H9 (cell line): ENCODE measurements at regions not wholly inside any gene's neighbourhood (a gene's known extent, or its start where the extent isn't known, plus 50 kb on each side); places are given as distances from the start of the nearest gene placed in this dataset.

Experiments
- DNase-seq: peaks from one replicate; pipeline ENCODE4 v3.0.0-alpha.2; 2017
- H2AFZ ChIP-seq: one replicate; pipeline ENCODE4 v1.6.1; 2013; ENCODE audit warnings: mild to moderate bottlenecking, low read length, control low read depth, moderate library complexity
- H2AK5ac ChIP-seq: 2 replicates; pipeline ENCODE4 v1.6.1; 2013; ENCODE audit warnings: low read length, control low read depth, mixed read lengths; ENCODE audit not compliant: insufficient read length
- H2BK120ac ChIP-seq: one replicate; pipeline ENCODE4 v1.6.1; 2013; ENCODE audit warnings: low read depth, mild to moderate bottlenecking, low read length, control low read depth, inconsistent platforms; ENCODE audit not compliant: poor library complexity, severe bottlenecking
- H2BK12ac ChIP-seq: 2 replicates; pipeline ENCODE4 v1.6.1; 2013; ENCODE audit warnings: low read length, control low read depth, mixed read lengths, low read depth; ENCODE audit not compliant: insufficient read length
- H2BK15ac ChIP-seq: 2 replicates; pipeline ENCODE4 v1.6.1; 2013; ENCODE audit warnings: low read depth, low read length, control low read depth
- H2BK20ac ChIP-seq: one replicate; pipeline ENCODE4 v1.6.1; 2013; ENCODE audit warnings: low read depth, mild to moderate bottlenecking, low read length, control low read depth, inconsistent platforms; ENCODE audit not compliant: poor library complexity, severe bottlenecking
- H2BK5ac ChIP-seq: 2 replicates; pipeline ENCODE4 v1.6.1; 2013; ENCODE audit warnings: low read length, control low read depth, mixed read lengths; ENCODE audit not compliant: insufficient read length
- H3K14ac ChIP-seq: 2 replicates; pipeline ENCODE4 v1.6.1; 2013; ENCODE audit warnings: low read length, control low read depth; ENCODE audit not compliant: insufficient read depth
- H3K18ac ChIP-seq: 2 replicates; pipeline ENCODE4 v1.6.1; 2013; ENCODE audit warnings: low read depth, mild to moderate bottlenecking, mixed read lengths, low read length, control low read depth; ENCODE audit not compliant: insufficient read length
- H3K23ac ChIP-seq: 2 replicates; pipeline ENCODE4 v1.6.1; 2013; ENCODE audit warnings: low read length, control low read depth, mixed read lengths, low read depth; ENCODE audit not compliant: insufficient read length
- H3K23me2 ChIP-seq: 2 replicates; pipeline ENCODE4 v1.6.1; 2013; ENCODE audit warnings: low read depth, mild to moderate bottlenecking, mixed read lengths, low read length, control low read depth; ENCODE audit not compliant: insufficient read length, poor library complexity, severe bottlenecking
- H3K27ac ChIP-seq: 2 replicates; pipeline ENCODE4 v1.5.1; 2013; ENCODE audit warnings: low read length, control low read depth, mixed read lengths, low read depth; ENCODE audit not compliant: insufficient read length
- H3K27me3 ChIP-seq: 2 replicates; pipeline ENCODE4 v1.6.1; 2013; ENCODE audit warnings: low read length, control low read depth, inconsistent platforms; ENCODE audit not compliant: insufficient read depth
- H3K4ac ChIP-seq: 2 replicates; pipeline ENCODE4 v1.6.1; 2013; ENCODE audit warnings: low read depth, mild to moderate bottlenecking, control low read depth, inconsistent platforms, low read length, moderate library complexity
- H3K4me1 ChIP-seq: 2 replicates; pipeline ENCODE4 v1.6.1; 2013; ENCODE audit warnings: low read length, control low read depth, inconsistent platforms; ENCODE audit not compliant: insufficient read depth
- H3K4me2 ChIP-seq: 2 replicates; pipeline ENCODE4 v1.6.1; 2013; ENCODE audit warnings: low read length, control low read depth, mixed read lengths; ENCODE audit not compliant: insufficient read length, insufficient read depth
- H3K56ac ChIP-seq: 2 replicates; pipeline ENCODE4 v1.6.1; 2013; ENCODE audit warnings: low read depth, mild to moderate bottlenecking, mixed read lengths, low read length, control low read depth; ENCODE audit not compliant: insufficient read length
- H3K79me1 ChIP-seq: 2 replicates; pipeline ENCODE4 v1.6.1; 2013; ENCODE audit warnings: low read depth, mild to moderate bottlenecking, moderate library complexity, low read length, control low read depth, inconsistent platforms; ENCODE audit not compliant: insufficient read depth, poor library complexity, severe bottlenecking
- H3K79me2 ChIP-seq: 2 replicates; pipeline ENCODE4 v1.6.1; 2013; ENCODE audit warnings: low read length, control low read depth, inconsistent platforms; ENCODE audit not compliant: insufficient read depth
- H3K9ac ChIP-seq: 2 replicates; pipeline ENCODE4 v1.6.1; 2013; ENCODE audit warnings: low read length, control low read depth, mixed read lengths; ENCODE audit not compliant: insufficient read length; ENCODE audit errors: extremely low read depth
- H3K9me3 ChIP-seq: one replicate; pipeline ENCODE4 v1.6.1; 2013; ENCODE audit warnings: low read depth, low read length, inconsistent platforms; ENCODE audit not compliant: control insufficient read depth
- H3T11ph ChIP-seq: one replicate; pipeline ENCODE4 v1.6.1; 2013; ENCODE audit warnings: mild to moderate bottlenecking, low read length, control low read depth, inconsistent platforms
- H4K20me1 ChIP-seq: one replicate; pipeline ENCODE4 v1.6.1; 2013; ENCODE audit not compliant: control insufficient read depth, insufficient read length, insufficient read depth
- H4K5ac ChIP-seq: 2 replicates; pipeline ENCODE4 v1.6.1; 2013; ENCODE audit warnings: low read depth, mild to moderate bottlenecking, mixed read lengths, low read length, control low read depth; ENCODE audit not compliant: insufficient read length
- H4K8ac ChIP-seq: replicated peaks from 2 replicates; pipeline ENCODE4 v1.6.1; 2013; ENCODE audit warnings: low read length, control low read depth, mixed read lengths, low read depth; ENCODE audit not compliant: insufficient read length
- H4K91ac ChIP-seq: 2 replicates; pipeline ENCODE4 v1.6.1; 2013; ENCODE audit warnings: low read depth, mild to moderate bottlenecking, moderate library complexity, mixed read lengths, low read length, control low read depth; ENCODE audit not compliant: insufficient read length
- H3K27ac Mint-ChIP-seq, 3 experiments: 2 replicates in 2 of 3; 3 replicates in 1 of 3; pipeline ENCODE4 v1.8.0; 2020 to 2021; ENCODE audit warnings: mixed read lengths in 3 of 3, mild to moderate bottlenecking in 1 of 3, moderate library complexity in 1 of 3
- H3K27me3 Mint-ChIP-seq: 2 replicates; pipeline ENCODE4 v1.8.0; 2021; ENCODE audit warnings: low read depth, mild to moderate bottlenecking, moderate library complexity, mixed read lengths
- H3K36me3 Mint-ChIP-seq, 3 experiments: 2 replicates in 2 of 3; 3 replicates in 1 of 3; pipeline ENCODE4 v1.8.0; 2020 to 2021; ENCODE audit warnings: low read depth in 3 of 3, mixed read lengths in 3 of 3; ENCODE audit not compliant: insufficient read depth in 1 of 3
- H3K4me1 Mint-ChIP-seq, 2 experiments: 2 replicates each; pipeline ENCODE4 v1.8.0; 2020; ENCODE audit warnings: mixed read lengths in 2 of 2
- H3K4me3 Mint-ChIP-seq, 2 experiments: 2 replicates in 1 of 2; 3 replicates in 1 of 2; pipeline ENCODE4 v1.8.0; 2020 to 2021; ENCODE audit warnings: mild to moderate bottlenecking in 2 of 2, mixed read lengths in 2 of 2, moderate library complexity in 1 of 2
- H3K9me3 Mint-ChIP-seq, 2 experiments: 2 replicates in 1 of 2; 3 replicates in 1 of 2; pipeline ENCODE4 v1.8.0; 2020; ENCODE audit warnings: mild to moderate bottlenecking in 2 of 2, mixed read lengths in 2 of 2, moderate library complexity in 1 of 2
- WGBS: extraction: QIAGEN DNeasy Blood & Tissue Kit; methylation state at CpG from one replicate; pipeline ENCODE4 v1.1.7; 2013; ENCODE audit warnings: missing lambda C conversion rate, low lambda C conversion rate, mixed read lengths; ENCODE audit not compliant: insufficient read length; ENCODE audit errors: extremely low coverage; 5-methylcytosine and 5-hydroxymethylcytosine counted together
- TF ChIP-seq, protein P1 (sequence below): fragments of 200-600 bp; sonication (generic); conservative IDR thresholded peaks from 3 replicates; pipeline ENCODE4 v1.8.0; 2021; ENCODE audit warnings: antibody characterized with exemption, mild to moderate bottlenecking

DNA sequence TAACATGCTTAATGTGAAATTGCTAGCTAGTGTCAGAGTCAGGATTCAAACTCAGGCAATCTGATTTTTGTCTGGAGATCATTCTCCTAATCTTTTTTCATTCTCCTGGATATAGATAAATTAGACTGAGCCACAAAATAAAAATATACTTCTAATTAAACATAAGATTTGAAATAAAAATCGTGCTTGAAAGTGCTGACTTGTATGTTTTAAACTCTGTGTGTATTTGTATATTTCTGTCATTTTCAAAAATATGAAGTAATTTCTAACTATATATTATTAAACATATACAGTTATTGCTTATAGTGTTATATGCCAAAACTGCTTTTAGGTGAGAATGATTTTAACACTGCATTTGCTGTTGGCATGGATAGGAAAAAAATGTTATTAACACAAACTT, 239.4 kb downstream of the KCNJ2 start:
- Histone ChIP-seq H4K91ac (no peak overlapping the region), H3K4me2 (no peak overlapping the region), H2BK15ac (no peak overlapping the region), H3K23me2 (no peaks in the 10 kb centered on the region), H4K5ac (no peak overlapping the region), H3K27ac (no peak overlapping the region), H2BK5ac (no peak overlapping the region), H4K8ac (no peak overlapping the region), H3K4ac (no peak overlapping the region), H2BK120ac (no peak overlapping the region), H3K23ac (no peak overlapping the region), H3K9me3 (no peaks in the 10 kb centered on the region), H3K4me1 (no peaks in the 10 kb centered on the region), H3K56ac (no peak overlapping the region), H3K14ac (no peak overlapping the region), H2BK20ac (no peak overlapping the region), H2BK12ac (no peak overlapping the region), H3K79me1 (no peaks in the 10 kb centered on the region), H3K18ac (no peak overlapping the region), H2AFZ (no peak overlapping the region), H3T11ph (no peak overlapping the region), H3K27me3 (no peaks in the 10 kb centered on the region), H2AK5ac (no peak overlapping the region), H4K20me1 (no peaks in the 10 kb centered on the region), H3K9ac (no peak overlapping the region), H3K79me2 (no peaks in the 10 kb centered on the region)
- Mint-ChIP-seq H3K27ac (no peak overlapping the region), H3K4me1 (no peaks in the 10 kb centered on the region), H3K4me3 (no peak overlapping the region), H3K36me3 (no peaks in the 10 kb centered on the region), H3K27me3 (no peaks in the 10 kb centered on the region), H3K9me3 (no peaks in the 10 kb centered on the region)
- no CpG with 5 or more reads among the region's 1 CpG for WGBS
- no peak for DNase-seq
- TF ChIP-seq, protein P1, sequence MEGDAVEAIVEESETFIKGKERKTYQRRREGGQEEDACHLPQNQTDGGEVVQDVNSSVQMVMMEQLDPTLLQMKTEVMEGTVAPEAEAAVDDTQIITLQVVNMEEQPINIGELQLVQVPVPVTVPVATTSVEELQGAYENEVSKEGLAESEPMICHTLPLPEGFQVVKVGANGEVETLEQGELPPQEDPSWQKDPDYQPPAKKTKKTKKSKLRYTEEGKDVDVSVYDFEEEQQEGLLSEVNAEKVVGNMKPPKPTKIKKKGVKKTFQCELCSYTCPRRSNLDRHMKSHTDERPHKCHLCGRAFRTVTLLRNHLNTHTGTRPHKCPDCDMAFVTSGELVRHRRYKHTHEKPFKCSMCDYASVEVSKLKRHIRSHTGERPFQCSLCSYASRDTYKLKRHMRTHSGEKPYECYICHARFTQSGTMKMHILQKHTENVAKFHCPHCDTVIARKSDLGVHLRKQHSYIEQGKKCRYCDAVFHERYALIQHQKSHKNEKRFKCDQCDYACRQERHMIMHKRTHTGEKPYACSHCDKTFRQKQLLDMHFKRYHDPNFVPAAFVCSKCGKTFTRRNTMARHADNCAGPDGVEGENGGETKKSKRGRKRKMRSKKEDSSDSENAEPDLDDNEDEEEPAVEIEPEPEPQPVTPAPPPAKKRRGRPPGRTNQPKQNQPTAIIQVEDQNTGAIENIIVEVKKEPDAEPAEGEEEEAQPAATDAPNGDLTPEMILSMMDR: no peak
